ENCODE measurements at regions not wholly inside any gene's neighbourhood (a gene's known extent, or its start where the extent isn't known, plus 50 kb on each side); places are given as distances from the start of the nearest gene placed in this dataset.

- DNase-seq (ENCODE audit: low spot score) = no peak
- H3K4me3 ChIP-seq (ENCODE audit: low read depth in 1 of 3, low read length in 3 of 3) = no peak overlapping the region
- no peak for TF ChIP-seq RXRA (IDR thresholded peaks at IDR 0.05)
- TF ChIP-seq SP1 (IDR thresholded peaks at IDR 0.05) = no peak
- TF ChIP-seq TAF1 (conservative IDR thresholded peaks at IDR 0.05) = no peak
- TF ChIP-seq, protein P1, sequence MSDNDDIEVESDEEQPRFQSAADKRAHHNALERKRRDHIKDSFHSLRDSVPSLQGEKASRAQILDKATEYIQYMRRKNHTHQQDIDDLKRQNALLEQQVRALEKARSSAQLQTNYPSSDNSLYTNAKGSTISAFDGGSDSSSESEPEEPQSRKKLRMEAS (IDR thresholded peaks at IDR 0.05) = no peak
- TF ChIP-seq RAD21 (IDR thresholded peaks at IDR 0.05) = no peak
- no peak for TF ChIP-seq JUND (IDR thresholded peaks at IDR 0.05)
- TF ChIP-seq ATF3 (IDR thresholded peaks at IDR 0.05) = no peak
- TF ChIP-seq YY1 (IDR thresholded peaks at IDR 0.05) = no peak
- no peak for TF ChIP-seq HNF4G (IDR thresholded peaks at IDR 0.05)
- H3K36me3 ChIP-seq (ENCODE audit: control insufficient read depth in 4 of 4, insufficient read depth in 3 of 4, low read depth in 1 of 4, low read length in 3 of 4) = no peaks in the 10 kb centered on the region
- H3K27me3 ChIP-seq (ENCODE audit: control insufficient read depth in 4 of 4, insufficient read depth in 4 of 4, low read length in 3 of 4) = no peaks in the 10 kb centered on the region
- no peaks in the 10 kb centered on the region for H3K4me1 ChIP-seq (ENCODE audit: control insufficient read depth in 4 of 4, insufficient read depth in 4 of 4, low read length in 3 of 4)
- no peak overlapping the region for H3K27ac ChIP-seq (ENCODE audit: low read depth in 1 of 2, low read length in 2 of 2)
- no peaks in the 10 kb centered on the region for H3K9me3 ChIP-seq (ENCODE audit: control insufficient read depth in 4 of 4, low read length in 3 of 4)
- 83% methylated on average over 4 of the region's 4 CpGs for WGBS
- no peak overlapping the region for H3K9ac ChIP-seq (ENCODE audit: low read depth in 1 of 2, low read length in 2 of 2)
Measured at GRCh38 chr4:46581677-46582076, 191.7 kb upstream of the GABRA2 start.

GRCh38 chr4:46554760-46555465, 165.0 kb upstream of the GABRA2 start:
- TF ChIP-seq, protein P2, sequence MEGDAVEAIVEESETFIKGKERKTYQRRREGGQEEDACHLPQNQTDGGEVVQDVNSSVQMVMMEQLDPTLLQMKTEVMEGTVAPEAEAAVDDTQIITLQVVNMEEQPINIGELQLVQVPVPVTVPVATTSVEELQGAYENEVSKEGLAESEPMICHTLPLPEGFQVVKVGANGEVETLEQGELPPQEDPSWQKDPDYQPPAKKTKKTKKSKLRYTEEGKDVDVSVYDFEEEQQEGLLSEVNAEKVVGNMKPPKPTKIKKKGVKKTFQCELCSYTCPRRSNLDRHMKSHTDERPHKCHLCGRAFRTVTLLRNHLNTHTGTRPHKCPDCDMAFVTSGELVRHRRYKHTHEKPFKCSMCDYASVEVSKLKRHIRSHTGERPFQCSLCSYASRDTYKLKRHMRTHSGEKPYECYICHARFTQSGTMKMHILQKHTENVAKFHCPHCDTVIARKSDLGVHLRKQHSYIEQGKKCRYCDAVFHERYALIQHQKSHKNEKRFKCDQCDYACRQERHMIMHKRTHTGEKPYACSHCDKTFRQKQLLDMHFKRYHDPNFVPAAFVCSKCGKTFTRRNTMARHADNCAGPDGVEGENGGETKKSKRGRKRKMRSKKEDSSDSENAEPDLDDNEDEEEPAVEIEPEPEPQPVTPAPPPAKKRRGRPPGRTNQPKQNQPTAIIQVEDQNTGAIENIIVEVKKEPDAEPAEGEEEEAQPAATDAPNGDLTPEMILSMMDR (IDR thresholded peaks at IDR 0.05; ENCODE audit: low read depth, low read length, missing input control) = no peak
- TF ChIP-seq, protein P1 (IDR thresholded peaks at IDR 0.05) = no peak
- no peak for TF ChIP-seq RAD21 (IDR thresholded peaks at IDR 0.05)
- TF ChIP-seq YY1 (IDR thresholded peaks at IDR 0.05) = no peak
- TF ChIP-seq GABPA (IDR thresholded peaks at IDR 0.05 in 1 of 2, conservative IDR thresholded peaks at IDR 0.05 in 1 of 2) = no peak
- no peak for TF ChIP-seq TAF1 (conservative IDR thresholded peaks at IDR 0.05)
- TF ChIP-seq NR2F2 (IDR thresholded peaks at IDR 0.05) = no peak
- no peak for TF ChIP-seq SP1 (IDR thresholded peaks at IDR 0.05)
- TF ChIP-seq FOXA1 (IDR thresholded peaks at IDR 0.05) = no peak
- no peak for DNase-seq (ENCODE audit: low spot score)
- no peak overlapping the region for H3K27ac ChIP-seq (ENCODE audit: low read depth in 1 of 2, low read length in 2 of 2)
- no peak overlapping the region for H3K4me3 ChIP-seq (ENCODE audit: low read depth in 1 of 3, low read length in 3 of 3)
- H3K9me3 ChIP-seq (ENCODE audit: control insufficient read depth in 4 of 4, low read length in 3 of 4) = no peaks in the 10 kb centered on the region
- H3K36me3 ChIP-seq (ENCODE audit: control insufficient read depth in 4 of 4, insufficient read depth in 3 of 4, low read depth in 1 of 4, low read length in 3 of 4) = no peaks in the 10 kb centered on the region
- H3K9ac ChIP-seq (ENCODE audit: low read depth in 1 of 2, low read length in 2 of 2) = no peak overlapping the region
- H3K4me1 ChIP-seq (ENCODE audit: control insufficient read depth in 4 of 4, insufficient read depth in 4 of 4, low read length in 3 of 4) = no peaks in the 10 kb centered on the region
- 42% methylated on average over 3 of the region's 3 CpGs for WGBS
- H3K27me3 ChIP-seq (ENCODE audit: control insufficient read depth in 4 of 4, insufficient read depth in 4 of 4, low read length in 3 of 4) = no peaks in the 10 kb centered on the region

GRCh38 chr4:46550471-46550870, 160.5 kb upstream of the GABRA2 start:
- no peaks in the 10 kb centered on the region for H3K36me3 ChIP-seq (ENCODE audit: control insufficient read depth in 4 of 4, insufficient read depth in 3 of 4, low read depth in 1 of 4, low read length in 3 of 4)
- DNase-seq (ENCODE audit: low spot score) = no peak
- H3K27me3 ChIP-seq (ENCODE audit: control insufficient read depth in 4 of 4, insufficient read depth in 4 of 4, low read length in 3 of 4) = no peaks in the 10 kb centered on the region
- no peak overlapping the region for H3K4me3 ChIP-seq (ENCODE audit: low read depth in 1 of 3, low read length in 3 of 3)
- no peak for TF ChIP-seq REST (IDR thresholded peaks at IDR 0.05)
- no peak for TF ChIP-seq GABPA (IDR thresholded peaks at IDR 0.05 in 1 of 2, conservative IDR thresholded peaks at IDR 0.05 in 1 of 2)
- TF ChIP-seq, protein P1 (IDR thresholded peaks at IDR 0.05) = no peak
- no peak for TF ChIP-seq TAF1 (conservative IDR thresholded peaks at IDR 0.05)
- TF ChIP-seq FOXA2 (IDR thresholded peaks at IDR 0.05) = no peak
- TF ChIP-seq HNF4A (conservative IDR thresholded peaks at IDR 0.05) = no peak
- TF ChIP-seq HNF4G (IDR thresholded peaks at IDR 0.05) = no peak
- TF ChIP-seq NR2F2 (IDR thresholded peaks at IDR 0.05) = no peak
- no peaks in the 10 kb centered on the region for H3K4me1 ChIP-seq (ENCODE audit: control insufficient read depth in 4 of 4, insufficient read depth in 4 of 4, low read length in 3 of 4)
- no peak overlapping the region for H3K9ac ChIP-seq (ENCODE audit: low read depth in 1 of 2, low read length in 2 of 2)
- 54% methylated on average over 1 of the region's 1 CpG for WGBS
- H3K27ac ChIP-seq (ENCODE audit: low read depth in 1 of 2, low read length in 2 of 2) = no peak overlapping the region
- no peaks in the 10 kb centered on the region for H3K9me3 ChIP-seq (ENCODE audit: control insufficient read depth in 4 of 4, low read length in 3 of 4)
